Suprapubic skin (tissue), 4 donors: ENCODE measurements at regions not wholly inside any gene's neighbourhood (a gene's known extent, or its start where the extent isn't known, plus 50 kb on each side); places are given as distances from the start of the nearest gene placed in this dataset.

Source experiments
- DNase-seq, 2 donors: peaks; one replicate each; pipeline ENCODE4 v3.0.0-alpha.2; 2019; ENCODE audit warnings: low spot score in 2 of 2
- H3K27ac ChIP-seq: fragments of 200-600 bp; sonication (generic); one replicate; pipeline ENCODE4 v1.5.1; 2019
- H3K27me3 ChIP-seq: fragments of 200-600 bp; sonication (generic); one replicate; pipeline ENCODE4 v1.5.1; 2019
- H3K36me3 ChIP-seq: fragments of 200-600 bp; sonication (generic); one replicate; pipeline ENCODE4 v1.5.1; 2019
- H3K4me1 ChIP-seq: fragments of 200-600 bp; sonication (generic); one replicate; pipeline ENCODE4 v1.5.1; 2019
- H3K4me3 ChIP-seq: fragments of 200-600 bp; sonication (generic); one replicate; pipeline ENCODE4 v1.5.1; 2019; ENCODE audit warnings: mild to moderate bottlenecking
- H3K9me3 ChIP-seq: fragments of 200-600 bp; sonication (generic); one replicate; pipeline ENCODE4 v1.5.1; 2019
- EP300 ChIP-seq: sonication (generic); formaldehyde crosslinking; IDR thresholded peaks from one replicate; pipeline ENCODE4 v1.6.1; 2017; ENCODE audit warnings: antibody characterized with exemption
- POLR2A ChIP-seq, 2 donors: fragments of 450-650 bp; IDR thresholded peaks; one replicate each; pipeline ENCODE4 v1.6.1; 2017; ENCODE audit warnings: antibody characterized with exemption in 2 of 2, mild to moderate bottlenecking in 2 of 2, moderate library complexity in 2 of 2
- POLR2AphosphoS5 ChIP-seq, 3 donors: sonication (generic); formaldehyde crosslinking; IDR thresholded peaks; one replicate each; pipeline ENCODE4 v1.6.1; 2017; ENCODE audit warnings: antibody characterized with exemption in 3 of 3
- WGBS: methylation state at CpG from one replicate; pipeline ENCODE4 v1.1.5; 2018; 5-methylcytosine and 5-hydroxymethylcytosine counted together
- TF ChIP-seq, protein P1 (sequence below), 2 donors: fragments of 200-600 bp in 1 of 2; fragments of 450-650 bp in 1 of 2; sonication (generic) in 1 of 2; IDR thresholded peaks; one replicate each; pipeline ENCODE4 v1.5.1; 2016 to 2019; ENCODE audit warnings: antibody characterized with exemption in 2 of 2, mild to moderate bottlenecking in 1 of 2, moderate library complexity in 1 of 2

DNA sequence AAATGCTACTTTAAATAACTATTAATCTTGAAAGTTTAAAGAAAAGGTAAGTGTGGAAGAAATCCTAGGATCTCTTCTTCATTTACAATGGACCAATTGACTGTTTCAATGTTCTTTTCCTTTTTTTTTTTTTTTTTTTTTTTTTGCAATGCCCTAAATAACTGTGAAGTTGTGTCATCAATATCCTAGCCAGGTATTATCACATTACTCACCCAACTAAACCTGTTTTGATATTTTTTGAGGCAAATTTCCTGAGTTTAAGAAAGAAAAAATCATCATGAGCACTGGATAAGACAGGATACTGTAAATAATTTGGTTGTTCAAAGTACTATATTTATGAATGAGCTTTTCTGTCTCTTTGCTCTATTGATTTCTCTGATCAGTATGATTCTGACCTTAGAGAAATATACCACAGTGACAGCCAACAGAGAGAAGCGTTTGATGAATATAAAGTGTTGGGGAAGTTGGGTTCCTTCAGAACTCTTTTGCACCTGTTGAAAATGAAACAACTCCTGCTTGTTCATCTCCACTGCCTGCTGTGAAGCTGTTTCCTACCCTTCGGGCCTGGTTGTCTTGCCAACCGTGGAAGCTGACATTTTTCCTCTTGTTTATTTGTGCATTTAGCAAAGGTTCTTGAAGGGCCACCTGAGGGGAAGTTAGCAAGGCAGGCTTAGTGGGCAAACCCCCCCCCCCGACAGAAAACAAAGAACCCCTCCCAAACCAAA lies 1220.5 kb upstream of the SLC10A2 start:
- Histone ChIP-seq H3K9me3 (no peaks in the 10 kb centered on the region), H3K36me3 (no peaks in the 10 kb centered on the region), H3K4me1 (no peaks in the 10 kb centered on the region), H3K27me3 (no peaks in the 10 kb centered on the region), H3K27ac (no peak overlapping the region), H3K4me3 (no peak overlapping the region)
- TF ChIP-seq, protein P1, sequence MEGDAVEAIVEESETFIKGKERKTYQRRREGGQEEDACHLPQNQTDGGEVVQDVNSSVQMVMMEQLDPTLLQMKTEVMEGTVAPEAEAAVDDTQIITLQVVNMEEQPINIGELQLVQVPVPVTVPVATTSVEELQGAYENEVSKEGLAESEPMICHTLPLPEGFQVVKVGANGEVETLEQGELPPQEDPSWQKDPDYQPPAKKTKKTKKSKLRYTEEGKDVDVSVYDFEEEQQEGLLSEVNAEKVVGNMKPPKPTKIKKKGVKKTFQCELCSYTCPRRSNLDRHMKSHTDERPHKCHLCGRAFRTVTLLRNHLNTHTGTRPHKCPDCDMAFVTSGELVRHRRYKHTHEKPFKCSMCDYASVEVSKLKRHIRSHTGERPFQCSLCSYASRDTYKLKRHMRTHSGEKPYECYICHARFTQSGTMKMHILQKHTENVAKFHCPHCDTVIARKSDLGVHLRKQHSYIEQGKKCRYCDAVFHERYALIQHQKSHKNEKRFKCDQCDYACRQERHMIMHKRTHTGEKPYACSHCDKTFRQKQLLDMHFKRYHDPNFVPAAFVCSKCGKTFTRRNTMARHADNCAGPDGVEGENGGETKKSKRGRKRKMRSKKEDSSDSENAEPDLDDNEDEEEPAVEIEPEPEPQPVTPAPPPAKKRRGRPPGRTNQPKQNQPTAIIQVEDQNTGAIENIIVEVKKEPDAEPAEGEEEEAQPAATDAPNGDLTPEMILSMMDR (IDR thresholded peaks at IDR 0.05) = no peak
- no peak for TF ChIP-seq EP300
- no peak for TF ChIP-seq POLR2A (IDR thresholded peaks at IDR 0.05)
- no peak for TF ChIP-seq POLR2AphosphoS5 (IDR thresholded peaks at IDR 0.05)
- DNase-seq = no peak
- WGBS = 27% methylated on average over 4 of the region's 4 CpGs

DNA sequence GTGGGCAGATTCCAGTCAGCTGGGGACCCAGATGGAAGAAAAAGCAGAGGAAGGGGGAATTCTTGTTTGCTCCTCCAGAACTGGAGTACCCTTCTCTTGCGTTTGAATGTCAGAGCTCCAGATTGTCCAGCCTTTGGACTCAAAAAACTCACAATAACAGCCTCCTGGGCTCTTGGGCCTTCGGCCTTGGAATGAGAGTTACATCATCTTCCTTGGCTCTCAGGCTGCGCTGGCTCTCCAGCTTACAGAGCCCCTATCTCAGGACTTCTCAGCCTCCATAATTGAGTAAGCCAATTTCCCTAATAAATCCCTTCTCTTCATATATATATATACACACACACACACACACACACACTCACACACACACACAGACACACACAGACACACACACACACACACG lies 1215.7 kb upstream of the SLC10A2 start:
- H3K36me3 ChIP-seq = no peaks in the 10 kb centered on the region
- no peak for DNase-seq
- WGBS = 87% methylated on average over 4 of the region's 4 CpGs
- no peak for TF ChIP-seq EP300
- no peak for TF ChIP-seq POLR2AphosphoS5 (IDR thresholded peaks at IDR 0.05)
- TF ChIP-seq, protein P1 (IDR thresholded peaks at IDR 0.05) = no peak
- TF ChIP-seq POLR2A (IDR thresholded peaks at IDR 0.05) = no peak
- H3K4me3 ChIP-seq = no peak overlapping the region
- no peaks in the 10 kb centered on the region for H3K27me3 ChIP-seq
- H3K4me1 ChIP-seq = no peaks in the 10 kb centered on the region
- H3K27ac ChIP-seq = no peak overlapping the region
- H3K9me3 ChIP-seq = no peaks in the 10 kb centered on the region

DNA sequence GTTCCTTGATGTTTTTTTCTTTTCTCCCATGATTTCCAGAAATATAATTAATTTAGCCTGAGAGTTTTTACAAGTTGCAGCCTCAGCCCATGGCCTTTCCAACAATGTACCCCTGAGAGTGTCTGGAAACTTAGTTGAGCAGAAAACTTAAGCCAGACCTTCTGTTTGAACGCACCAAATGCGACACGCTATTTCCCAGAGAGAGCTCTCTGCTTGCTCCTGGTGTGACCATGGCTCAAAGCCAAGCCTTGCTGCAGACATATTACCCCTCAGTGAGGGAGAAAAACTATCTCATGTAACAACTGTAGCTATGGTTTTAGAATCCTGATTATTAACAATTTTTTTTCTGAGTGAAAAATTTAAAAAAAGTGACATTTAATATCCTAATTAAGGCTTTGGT lies 1204.5 kb upstream of the SLC10A2 start:
- no peaks in the 10 kb centered on the region for H3K27me3 ChIP-seq
- H3K36me3 ChIP-seq = no peaks in the 10 kb centered on the region
- WGBS = 58% methylated on average over 3 of the region's 3 CpGs
- DNase-seq = no peak
- no peak overlapping the region for H3K4me3 ChIP-seq
- H3K27ac ChIP-seq = no peak overlapping the region
- no peaks in the 10 kb centered on the region for H3K9me3 ChIP-seq
- H3K4me1 ChIP-seq = no peaks in the 10 kb centered on the region
- TF ChIP-seq POLR2AphosphoS5 (IDR thresholded peaks at IDR 0.05) (no peak), POLR2A (IDR thresholded peaks at IDR 0.05) (no peak), EP300 (no peak)
- TF ChIP-seq, protein P1 (IDR thresholded peaks at IDR 0.05) = no peak

DNA sequence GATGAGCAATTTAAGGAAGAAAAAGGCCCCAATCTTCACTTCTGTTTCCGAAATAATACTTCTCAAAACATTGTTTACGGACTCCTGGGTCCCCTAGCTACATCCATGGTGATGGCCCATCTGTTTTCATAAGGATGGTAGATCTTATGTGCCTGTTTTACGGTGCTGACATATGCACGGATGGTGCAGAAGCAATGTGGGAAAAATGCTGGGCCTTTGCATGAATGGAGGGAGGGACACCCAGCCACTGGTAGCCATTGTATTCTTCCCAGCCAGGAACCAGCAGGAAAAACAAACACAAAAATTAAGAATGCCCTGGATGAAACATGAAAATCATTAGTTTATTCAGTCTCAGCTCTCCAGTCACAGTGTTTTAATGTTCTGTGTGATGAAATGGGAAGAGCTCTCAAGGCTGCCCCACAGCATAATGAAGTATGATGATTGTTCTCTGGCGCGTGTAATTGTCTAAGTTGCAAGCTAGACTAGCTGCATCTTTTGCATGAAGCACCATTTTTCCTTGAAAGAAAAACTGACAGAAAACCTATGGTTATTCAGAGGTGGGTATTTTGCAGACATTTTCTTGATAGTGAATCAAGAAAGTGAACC lies 1201.1 kb upstream of the SLC10A2 start:
- TF ChIP-seq POLR2A (IDR thresholded peaks at IDR 0.05) (no peak), EP300 (no peak), POLR2AphosphoS5 (IDR thresholded peaks at IDR 0.05) (no peak)
- TF ChIP-seq, protein P1 (IDR thresholded peaks at IDR 0.05) = no peak
- no peak overlapping the region for H3K27ac ChIP-seq
- H3K9me3 ChIP-seq = no peaks in the 10 kb centered on the region
- no peak overlapping the region for H3K4me3 ChIP-seq
- H3K36me3 ChIP-seq = no peaks in the 10 kb centered on the region
- no peaks in the 10 kb centered on the region for H3K27me3 ChIP-seq
- H3K4me1 ChIP-seq = no peaks in the 10 kb centered on the region
- 90% methylated on average over 6 of the region's 6 CpGs for WGBS
- no peak for DNase-seq

DNA sequence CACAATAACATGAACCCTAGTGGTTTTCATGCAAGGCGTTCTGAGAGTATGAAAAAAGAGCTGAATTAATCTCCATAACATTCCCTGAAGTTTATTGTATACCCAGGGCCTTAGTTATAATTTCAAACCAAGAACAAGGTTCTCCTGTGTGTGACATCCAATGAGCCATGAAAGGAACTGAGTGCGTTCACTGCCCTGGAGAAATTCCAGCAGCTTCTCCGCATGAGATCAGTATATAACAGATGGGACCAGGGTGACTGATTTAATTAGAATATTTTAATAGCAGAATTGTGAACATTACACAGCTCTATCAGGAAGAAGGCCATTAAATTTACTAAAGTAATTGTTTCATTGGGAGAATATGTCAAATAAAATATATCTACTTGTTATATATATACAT lies 1190.5 kb upstream of the SLC10A2 start:
- TF ChIP-seq POLR2AphosphoS5 (IDR thresholded peaks at IDR 0.05) (no peak), POLR2A (IDR thresholded peaks at IDR 0.05) (no peak)
- WGBS = 66% methylated on average over 3 of the region's 3 CpGs
- no peak overlapping the region for H3K4me3 ChIP-seq
- no peaks in the 10 kb centered on the region for H3K36me3 ChIP-seq
- no peak overlapping the region for H3K27ac ChIP-seq
- no peak for DNase-seq
- no peaks in the 10 kb centered on the region for H3K4me1 ChIP-seq
- H3K9me3 ChIP-seq = no peaks in the 10 kb centered on the region
- H3K27me3 ChIP-seq = no peaks in the 10 kb centered on the region
